Chondrocyte (in vitro differentiated cells): ENCODE measurements at regions not wholly inside any gene's neighbourhood (a gene's known extent, or its start where the extent isn't known, plus 50 kb on each side); places are given as distances from the start of the nearest gene placed in this dataset.
"Not testable (repeated sequence)": the region's sequence is repeated elsewhere in the genome, so short reads cannot be mapped to it uniquely, and the experiment has no call there.

Experiments
- DNase-seq: peaks from one replicate; pipeline ENCODE4 v3.0.0; 2021; ENCODE audit warnings: mixed read lengths, low spot score
- H3K27ac Mint-ChIP-seq: one replicate; pipeline ENCODE4 v1.8.0; 2021; ENCODE audit warnings: mild to moderate bottlenecking, moderate library complexity, mixed read lengths; ENCODE audit not compliant: unreplicated experiment
- H3K27me3 Mint-ChIP-seq: 2 replicates; pipeline ENCODE4 v1.8.0; 2021; ENCODE audit warnings: low read depth, mixed read lengths
- H3K36me3 Mint-ChIP-seq: 2 replicates; pipeline ENCODE4 v1.8.0; 2021; ENCODE audit warnings: low read depth, mixed read lengths
- H3K4me1 Mint-ChIP-seq: 2 replicates; pipeline ENCODE4 v1.8.0; 2021; ENCODE audit warnings: low read depth, mild to moderate bottlenecking, mixed read lengths
- H3K4me3 Mint-ChIP-seq: one replicate; pipeline ENCODE4 v1.8.0; 2021; ENCODE audit warnings: mild to moderate bottlenecking, moderate library complexity, mixed read lengths; ENCODE audit not compliant: unreplicated experiment
- H3K9me3 Mint-ChIP-seq: 2 replicates; pipeline ENCODE4 v1.8.0; 2021; ENCODE audit warnings: low read depth, mixed read lengths
- CTCF ChIP-seq: fragments of 200-600 bp; sonication (generic); IDR thresholded peaks from 2 replicates; pipeline ENCODE4 v1.5.0; 2021; ENCODE audit warnings: antibody characterized with exemption, mild to moderate bottlenecking, moderate library complexity

DNA sequence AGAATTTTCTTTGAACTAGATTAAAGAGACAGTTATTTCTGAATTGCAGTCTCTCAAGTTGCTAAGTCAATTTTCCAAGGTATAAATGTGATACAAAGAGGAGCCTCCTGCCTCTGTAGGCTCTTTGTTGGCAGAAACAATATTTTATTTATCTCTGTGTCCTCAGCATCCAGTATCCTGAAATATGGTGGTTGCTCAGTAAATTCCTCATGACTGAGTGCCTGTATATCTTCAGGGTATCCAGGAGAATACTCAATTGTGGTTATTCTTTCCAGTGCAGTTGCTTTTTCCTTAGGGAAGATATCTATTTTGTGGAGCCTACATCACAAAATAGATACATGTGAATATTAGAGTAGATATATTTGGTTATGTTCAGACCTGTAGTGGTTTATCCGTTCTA lies 144.8 kb upstream of the FERD3L start:
- TF ChIP-seq CTCF = no peak
- H3K27me3 Mint-ChIP-seq = no peaks in the 10 kb centered on the region
- peaks cover 12% of the 10 kb centered on the region for H3K9me3 Mint-ChIP-seq
- no peak overlapping the region for H3K4me3 Mint-ChIP-seq
- H3K27ac Mint-ChIP-seq = no peak overlapping the region
- peaks cover 28% of the 10 kb centered on the region for H3K4me1 Mint-ChIP-seq
- H3K36me3 Mint-ChIP-seq = peaks cover 2% of the 10 kb centered on the region
- DNase-seq = no peak

DNA sequence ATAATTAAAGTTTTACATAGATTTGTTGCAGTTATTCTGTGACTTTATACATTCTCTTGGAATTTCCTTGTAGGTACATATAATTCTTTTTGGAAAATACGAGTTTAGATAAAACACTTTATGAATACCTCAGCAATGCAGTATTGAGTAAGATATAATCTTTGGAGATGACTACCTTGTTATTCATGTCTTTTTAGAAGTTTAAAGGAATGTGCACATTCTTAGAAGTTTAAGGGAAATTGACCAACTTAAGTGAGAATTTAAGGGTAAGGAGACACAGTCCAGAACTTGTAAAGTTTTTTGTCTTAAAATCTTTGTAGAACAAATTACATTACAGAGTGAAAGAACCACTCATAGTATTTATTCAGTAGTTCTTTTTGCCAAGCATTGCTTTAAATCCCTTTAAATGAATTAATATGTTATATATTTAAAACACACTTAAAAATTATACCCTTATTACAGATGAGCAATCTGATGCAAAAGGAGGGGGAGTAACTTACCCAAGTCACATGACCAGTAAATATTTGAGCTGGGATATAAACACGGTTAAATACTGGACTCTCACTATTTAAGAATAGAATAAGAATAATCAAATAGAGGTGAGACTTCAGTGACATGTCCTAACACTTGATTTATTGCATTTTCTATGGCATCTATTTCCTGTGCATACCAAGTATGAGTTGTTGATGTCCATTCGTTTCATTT lies 139.5 kb upstream of the FERD3L start:
- TF ChIP-seq CTCF = no peak
- Mint-ChIP-seq H3K9me3 (peaks cover 5% of the 10 kb centered on the region), H3K36me3 (no peaks in the 10 kb centered on the region), H3K4me3 (no peak overlapping the region), H3K27ac (no peak overlapping the region), H3K4me1 (no peaks in the 10 kb centered on the region), H3K27me3 (no peaks in the 10 kb centered on the region)
- no peak for DNase-seq

- no peak for TF ChIP-seq CTCF
- H3K27ac Mint-ChIP-seq = no peak overlapping the region
These were observed 138.9 kb upstream of the FERD3L start for GRCh38 chr7:19284136-19284535.

DNA sequence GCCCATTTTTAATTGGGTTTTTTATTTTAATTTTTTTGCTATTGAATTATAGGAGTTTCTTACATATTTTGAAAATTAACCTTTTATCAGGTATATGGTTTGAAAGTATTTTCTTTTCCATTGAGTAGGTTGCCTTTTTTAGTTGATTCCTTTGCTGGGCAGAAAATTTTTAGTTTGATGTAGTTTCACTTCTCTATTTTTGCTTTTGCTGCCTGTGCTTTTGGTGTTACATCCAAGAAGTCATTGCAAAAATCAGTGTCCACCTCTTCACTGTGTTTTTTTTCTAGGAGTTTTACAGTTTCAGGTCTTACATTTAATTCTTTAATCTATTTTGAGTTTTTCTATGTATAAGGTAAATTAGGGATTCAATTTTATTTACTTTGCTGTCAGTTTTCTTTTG lies 129.8 kb upstream of the FERD3L start:
- H3K9me3 Mint-ChIP-seq = peaks cover 37% of the 10 kb centered on the region
- no peak overlapping the region for H3K27ac Mint-ChIP-seq
- no peaks in the 10 kb centered on the region for H3K27me3 Mint-ChIP-seq
- no peak overlapping the region for H3K4me3 Mint-ChIP-seq
- peaks cover 3% of the 10 kb centered on the region for H3K36me3 Mint-ChIP-seq
- DNase-seq = no peak
- no peaks in the 10 kb centered on the region for H3K4me1 Mint-ChIP-seq
- TF ChIP-seq CTCF = no peak

More at GRCh38 chr7:19284136-19284535, 138.9 kb upstream of the FERD3L start:
- Mint-ChIP-seq H3K4me3 (no peak overlapping the region), H3K9me3 (peaks cover 11% of the 10 kb centered on the region), H3K4me1 (no peaks in the 10 kb centered on the region), H3K27me3 (no peaks in the 10 kb centered on the region), H3K36me3 (no peaks in the 10 kb centered on the region)
- no peak for DNase-seq

- H3K27ac Mint-ChIP-seq, DNase-seq, H3K4me1 Mint-ChIP-seq, H3K36me3 Mint-ChIP-seq, H3K4me3 Mint-ChIP-seq, H3K27me3 Mint-ChIP-seq: not testable (repeated sequence)
- H3K9me3 Mint-ChIP-seq = peaks cover 18% of the 10 kb centered on the region
These were observed 127.1 kb upstream of the FERD3L start for GRCh38 chr7:19272329-19272728.

DNA sequence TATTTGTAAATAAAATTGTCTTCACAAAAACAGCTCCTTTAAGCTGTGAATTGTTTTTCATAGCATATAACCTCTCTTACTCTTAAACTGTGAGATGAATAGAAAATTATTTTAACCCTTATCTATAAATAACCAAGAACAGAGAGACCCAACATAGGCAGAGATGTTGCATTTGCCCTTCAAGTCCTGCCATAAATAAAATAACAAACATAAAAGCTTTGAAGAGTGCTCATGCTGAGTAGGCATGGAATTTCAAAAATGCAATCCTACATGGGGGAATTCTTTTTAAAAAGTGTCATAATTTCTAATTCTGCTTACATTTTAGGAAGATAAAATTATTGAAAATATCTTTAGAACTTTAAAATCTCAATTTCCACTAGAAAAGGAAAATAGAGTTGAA lies 124.1 kb upstream of the FERD3L start:
- Mint-ChIP-seq H3K27me3 (no peaks in the 10 kb centered on the region), H3K4me1 (peaks cover 6% of the 10 kb centered on the region), H3K4me3 (no peak overlapping the region), H3K36me3 (no peaks in the 10 kb centered on the region), H3K27ac (no peak overlapping the region), H3K9me3 (peaks cover 3% of the 10 kb centered on the region)
- no peak for TF ChIP-seq CTCF
- DNase-seq = no peak
